Adipocyte (in vitro differentiated cells): ENCODE measurements at regions not wholly inside any gene's neighbourhood (a gene's known extent, or its start where the extent isn't known, plus 50 kb on each side); places are given as distances from the start of the nearest gene placed in this dataset.
A peak's percentile ranks its signal among the peaks of the same experiment; 100 is the strongest.

Source experiments
- DNase-seq: peaks from one replicate; pipeline ENCODE4 v3.0.0-alpha.2; 2015; ENCODE audit warnings: low read depth
- H3K27me3 ChIP-seq: replicated peaks from 2 replicates; pipeline ENCODE4 v1.7.0; 2013; ENCODE audit warnings: mild to moderate bottlenecking, low read length, moderate library complexity; ENCODE audit not compliant: control insufficient read depth, insufficient read depth
- H3K36me3 ChIP-seq: 2 replicates; pipeline ENCODE4 v1.7.0; 2013; ENCODE audit warnings: low read length, mild to moderate bottlenecking, moderate library complexity; ENCODE audit not compliant: control insufficient read depth, insufficient read depth, severe bottlenecking
- H3K4me1 ChIP-seq: 2 replicates; pipeline ENCODE4 v1.7.0; 2013; ENCODE audit warnings: mild to moderate bottlenecking, low read length, moderate library complexity; ENCODE audit not compliant: control insufficient read depth, insufficient read depth
- H3K4me3 ChIP-seq: 2 replicates; pipeline ENCODE4 v1.7.0; 2013; ENCODE audit warnings: mild to moderate bottlenecking, low read length, moderate library complexity
- H3K9ac ChIP-seq: 2 replicates; pipeline ENCODE4 v1.7.0; 2013; ENCODE audit warnings: mild to moderate bottlenecking, low read length, moderate library complexity
- H3K9me3 ChIP-seq: 2 replicates; pipeline ENCODE4 v1.7.0; 2013; ENCODE audit warnings: mild to moderate bottlenecking, low read length, moderate library complexity; ENCODE audit not compliant: control insufficient read depth

- no peak overlapping the region for H3K9ac ChIP-seq
- no peaks in the 10 kb centered on the region for H3K4me1 ChIP-seq
- peaks cover 16% of the 10 kb centered on the region for H3K27me3 ChIP-seq
- H3K36me3 ChIP-seq = no peaks in the 10 kb centered on the region
- peaks cover 14% of the 10 kb centered on the region for H3K9me3 ChIP-seq
- DNase-seq = no peak
- H3K4me3 ChIP-seq = no peak overlapping the region
Observed at GRCh38 chr10:7507887-7508726, 97.3 kb upstream of the SFMBT2 start.

- no peak for DNase-seq
- Histone ChIP-seq H3K27me3 (peaks cover 16% of the 10 kb centered on the region), H3K4me1 (no peaks in the 10 kb centered on the region), H3K4me3 (no peak overlapping the region), H3K9me3 (peaks cover 14% of the 10 kb centered on the region), H3K9ac (no peak overlapping the region), H3K36me3 (no peaks in the 10 kb centered on the region)
Observed at GRCh38 chr10:7506571-7506970, 95.7 kb upstream of the SFMBT2 start.

- peaks cover 6% of the 10 kb centered on the region for H3K9me3 ChIP-seq
- no peak overlapping the region for H3K4me3 ChIP-seq
- H3K9ac ChIP-seq = no peak overlapping the region
- H3K36me3 ChIP-seq = no peaks in the 10 kb centered on the region
- no peaks in the 10 kb centered on the region for H3K4me1 ChIP-seq
- H3K27me3 ChIP-seq = peaks cover 16% of the 10 kb centered on the region
- DNase-seq = no peak
Observed at GRCh38 chr10:7505196-7505595, 94.4 kb upstream of the SFMBT2 start.

GRCh38 chr10:7503190-7503589 is 92.4 kb upstream of the SFMBT2 start:
- DNase-seq = no peak
- H3K9me3 ChIP-seq = no peaks in the 10 kb centered on the region
- H3K4me3 ChIP-seq = no peak overlapping the region
- H3K4me1 ChIP-seq = no peaks in the 10 kb centered on the region
- H3K36me3 ChIP-seq = no peaks in the 10 kb centered on the region
- peaks cover 16% of the 10 kb centered on the region for H3K27me3 ChIP-seq
- H3K9ac ChIP-seq = no peak overlapping the region

GRCh38 chr10:7501157-7501556 is 90.3 kb upstream of the SFMBT2 start:
- Histone ChIP-seq H3K27me3 (peaks cover 10% of the 10 kb centered on the region), H3K4me3 (no peak overlapping the region), H3K36me3 (no peaks in the 10 kb centered on the region), H3K4me1 (no peaks in the 10 kb centered on the region), H3K9ac (no peak overlapping the region), H3K9me3 (no peaks in the 10 kb centered on the region)
- DNase-seq = no peak

GRCh38 chr10:7498111-7498510 is 87.3 kb upstream of the SFMBT2 start:
- H3K36me3 ChIP-seq = no peaks in the 10 kb centered on the region
- no peak overlapping the region for H3K4me3 ChIP-seq
- DNase-seq = no peak
- peaks cover 26% of the 10 kb centered on the region for H3K27me3 ChIP-seq
- no peak overlapping the region for H3K9ac ChIP-seq
- H3K9me3 ChIP-seq = no peaks in the 10 kb centered on the region
- no peaks in the 10 kb centered on the region for H3K4me1 ChIP-seq

GRCh38 chr10:7493996-7494395 is 83.2 kb upstream of the SFMBT2 start:
- Histone ChIP-seq H3K4me1 (peaks cover 3% of the 10 kb centered on the region), H3K27me3 (peaks cover 26% of the 10 kb centered on the region), H3K9me3 (no peaks in the 10 kb centered on the region), H3K4me3 (no peak overlapping the region), H3K9ac (no peak overlapping the region), H3K36me3 (no peaks in the 10 kb centered on the region)
- no peak for DNase-seq

- Histone ChIP-seq H3K27me3 (peaks cover 26% of the 10 kb centered on the region), H3K36me3 (no peaks in the 10 kb centered on the region), H3K4me3 (no peak overlapping the region), H3K9me3 (no peaks in the 10 kb centered on the region), H3K4me1 (peaks cover 13% of the 10 kb centered on the region), H3K9ac (no peak overlapping the region)
- no peak for DNase-seq
Observed at GRCh38 chr10:7492660-7493046, 81.8 kb upstream of the SFMBT2 start.

- Histone ChIP-seq H3K4me1 (peaks cover 14% of the 10 kb centered on the region), H3K4me3 (no peak overlapping the region), H3K36me3 (no peaks in the 10 kb centered on the region), H3K9ac (no peak overlapping the region), H3K27me3 (peaks cover 26% of the 10 kb centered on the region), H3K9me3 (no peaks in the 10 kb centered on the region)
- DNase-seq = no peak
Observed at GRCh38 chr10:7491949-7492659, 81.3 kb upstream of the SFMBT2 start.

- no peaks in the 10 kb centered on the region for H3K9me3 ChIP-seq
Observed at GRCh38 chr10:7491230-7491629, 80.4 kb upstream of the SFMBT2 start.

GRCh38 chr10:7488418-7488829 is 77.6 kb upstream of the SFMBT2 start:
- DNase-seq = peak; percentile 35
- Histone ChIP-seq H3K4me3 (peak overlapping the region; percentile 23), H3K27me3 (peaks cover 26% of the 10 kb centered on the region)

More at GRCh38 chr10:7491230-7491629, 80.4 kb upstream of the SFMBT2 start:
- no peak for DNase-seq
- H3K4me1 ChIP-seq = peaks cover 14% of the 10 kb centered on the region
- H3K27me3 ChIP-seq = peaks cover 26% of the 10 kb centered on the region
- H3K9ac ChIP-seq = no peak overlapping the region
- H3K4me3 ChIP-seq = no peak overlapping the region
- H3K36me3 ChIP-seq = no peaks in the 10 kb centered on the region

More at GRCh38 chr10:7488418-7488829, 77.6 kb upstream of the SFMBT2 start:
- Histone ChIP-seq H3K4me1 (peaks cover 14% of the 10 kb centered on the region), H3K9ac (no peak overlapping the region), H3K9me3 (no peaks in the 10 kb centered on the region), H3K36me3 (no peaks in the 10 kb centered on the region)
